Stimulated activated effector memory CD8-positive, alpha-beta T cell treated with anti-CD3 and anti-CD28 coated beads, Interleukin-12 subunit alpha, Interleukin-12 subunit beta, amount 100 ng/mL, for 72 hours (primary cell): ENCODE measurements at regions not wholly inside any gene's neighbourhood (a gene's known extent, or its start where the extent isn't known, plus 50 kb on each side); places are given as distances from the start of the nearest gene placed in this dataset.

Experiments
- ATAC-seq: fragments of 150-1000 bp; cut with Tn5 transposase; 2 replicates; pipeline ENCODE4 v1.10.0; 2021
- DNase-seq, 2 donors: peaks; one replicate each; pipeline ENCODE4 v3.0.0; 2021 to 2022; ENCODE audit warnings: low spot score in 2 of 2
- H3K27ac Mint-ChIP-seq: one replicate; pipeline ENCODE4 v1.8.0; 2022; ENCODE audit warnings: mild to moderate bottlenecking, mixed read lengths
- H3K36me3 Mint-ChIP-seq: one replicate; pipeline ENCODE4 v1.8.0; 2022; ENCODE audit warnings: mild to moderate bottlenecking, mixed read lengths
- H3K4me1 Mint-ChIP-seq: one replicate; pipeline ENCODE4 v1.8.0; 2022; ENCODE audit warnings: mixed read lengths
- H3K4me3 Mint-ChIP-seq: one replicate; pipeline ENCODE4 v1.8.0; 2022; ENCODE audit warnings: mild to moderate bottlenecking, mixed read lengths
- H3K9me3 Mint-ChIP-seq: one replicate; pipeline ENCODE4 v1.8.0; 2022; ENCODE audit warnings: mixed read lengths

- Mint-ChIP-seq H3K9me3 (peaks cover 17% of the 10 kb centered on the region), H3K36me3 (no peaks in the 10 kb centered on the region), H3K4me1 (no peaks in the 10 kb centered on the region), H3K4me3 (no peak overlapping the region), H3K27ac (no peak overlapping the region)
- ATAC-seq (no peak), DNase-seq (no peak)
These were observed 432.7 kb upstream of the VSTM2A start for GRCh38 chr7:54109501-54109900.

DNA sequence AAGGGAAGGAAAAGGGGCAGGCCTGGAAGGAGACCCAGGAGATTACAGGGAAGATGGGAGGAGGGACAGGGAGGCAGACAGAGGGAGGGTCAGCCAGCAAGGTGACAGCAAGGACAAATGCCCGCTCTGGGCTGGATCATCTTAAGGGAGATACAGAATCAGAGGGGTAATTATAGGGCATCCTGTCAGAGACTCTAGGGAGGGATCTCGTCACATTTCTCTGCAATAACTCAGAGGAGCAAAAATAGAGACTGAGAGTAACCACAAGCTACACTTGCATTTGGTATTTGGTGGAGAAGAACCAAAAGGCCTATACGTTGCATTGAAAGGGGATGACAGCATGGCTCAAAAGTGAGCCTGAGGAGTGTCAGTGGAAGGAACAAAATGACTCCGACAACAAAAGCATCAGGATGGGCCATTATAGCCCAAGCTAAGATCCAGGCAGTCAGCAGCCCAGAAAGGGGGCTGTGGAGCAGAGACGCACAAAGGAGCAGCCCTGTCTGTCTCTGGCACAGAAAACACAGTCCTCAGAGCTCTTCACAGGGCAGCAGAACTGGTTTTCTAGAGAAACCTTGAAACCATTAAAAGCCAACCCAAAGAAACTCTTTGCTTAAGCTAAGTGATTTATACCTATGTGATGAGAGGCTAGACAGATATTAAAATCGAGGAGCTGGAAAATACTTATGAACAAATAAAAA, 430.2 kb upstream of the VSTM2A start:
- DNase-seq (no peak), ATAC-seq (no peak)
- H3K4me3 Mint-ChIP-seq = no peak overlapping the region
- no peak overlapping the region for H3K27ac Mint-ChIP-seq
- H3K36me3 Mint-ChIP-seq = no peaks in the 10 kb centered on the region
- H3K9me3 Mint-ChIP-seq = peaks cover 17% of the 10 kb centered on the region
- no peaks in the 10 kb centered on the region for H3K4me1 Mint-ChIP-seq

GRCh38 chr7:54112567-54112966, 429.6 kb upstream of the VSTM2A start:
- Mint-ChIP-seq H3K36me3 (no peaks in the 10 kb centered on the region), H3K4me3 (no peak overlapping the region), H3K9me3 (peaks cover 21% of the 10 kb centered on the region), H3K27ac (no peak overlapping the region), H3K4me1 (no peaks in the 10 kb centered on the region)
- ATAC-seq (no peak), DNase-seq (no peak)

DNA sequence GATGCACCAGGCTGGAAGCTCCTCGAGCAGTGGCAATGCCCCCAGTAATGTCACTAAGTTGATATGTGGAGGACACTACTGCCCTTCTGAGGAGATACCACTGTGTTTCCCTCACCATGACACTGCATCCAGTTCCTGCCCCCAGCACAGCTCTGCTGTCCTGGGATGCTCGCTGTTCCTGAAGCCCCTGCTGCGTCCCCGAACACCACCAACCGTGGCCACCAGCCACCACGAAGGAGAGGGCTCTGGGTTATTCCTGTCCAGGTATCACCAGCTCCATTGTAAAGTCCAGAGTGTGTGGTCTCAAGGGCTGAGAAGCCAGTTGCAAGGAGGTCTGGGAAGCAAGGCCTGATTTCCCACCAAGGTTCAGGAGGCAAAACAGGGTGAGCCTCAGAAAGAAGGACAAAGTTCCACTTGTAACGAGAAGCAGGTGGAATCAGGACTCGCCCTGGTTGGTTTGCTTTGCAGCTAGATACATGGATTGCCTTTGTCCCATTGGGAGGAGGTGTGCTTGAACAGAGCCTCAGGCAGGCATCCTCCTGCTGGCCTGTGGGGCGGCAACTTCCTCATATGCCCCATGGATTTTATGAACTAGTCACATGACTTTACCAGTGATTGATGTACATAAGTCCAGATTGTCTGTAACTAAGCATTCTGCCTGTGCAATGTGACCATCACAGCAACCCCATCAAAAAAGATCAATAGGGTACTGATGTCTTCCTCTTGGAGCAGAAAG, 427.0 kb upstream of the VSTM2A start:
- ATAC-seq (no peak), DNase-seq (no peak)
- Mint-ChIP-seq H3K9me3 (peaks cover 23% of the 10 kb centered on the region), H3K4me3 (no peak overlapping the region), H3K4me1 (no peaks in the 10 kb centered on the region), H3K36me3 (no peaks in the 10 kb centered on the region), H3K27ac (no peak overlapping the region)

DNA sequence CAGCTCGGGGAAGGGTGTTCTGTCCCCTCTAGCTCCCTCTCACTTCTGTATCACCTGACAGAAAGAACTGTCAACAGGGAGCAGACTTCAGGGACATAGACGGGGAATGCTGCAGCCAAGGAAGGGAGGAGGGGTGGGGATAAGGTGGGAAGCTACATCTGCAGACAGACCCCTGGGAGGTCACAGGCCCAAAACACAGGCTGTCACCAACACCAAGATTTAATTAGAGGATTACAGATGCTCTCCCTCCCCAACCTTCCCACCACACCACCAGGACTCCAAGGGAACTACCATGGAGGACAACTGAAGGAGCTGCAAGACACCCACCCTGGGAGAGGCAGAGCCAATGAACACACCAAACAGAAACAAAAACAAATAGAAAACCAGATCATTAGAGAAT, 425.2 kb upstream of the VSTM2A start:
- ATAC-seq = no peak
- Mint-ChIP-seq H3K4me3 (no peak overlapping the region), H3K9me3 (peaks cover 13% of the 10 kb centered on the region), H3K27ac (no peak overlapping the region), H3K36me3 (no peaks in the 10 kb centered on the region), H3K4me1 (no peaks in the 10 kb centered on the region)
- DNase-seq = no peak

- Mint-ChIP-seq H3K9me3 (peaks cover 24% of the 10 kb centered on the region), H3K4me3 (no peak overlapping the region), H3K27ac (no peak overlapping the region), H3K4me1 (no peaks in the 10 kb centered on the region), H3K36me3 (no peaks in the 10 kb centered on the region)
- DNase-seq (no peak), ATAC-seq (no peak)
These were observed 413.1 kb upstream of the VSTM2A start for GRCh38 chr7:54129035-54129434.

- H3K4me1 Mint-ChIP-seq = no peaks in the 10 kb centered on the region
- no peak overlapping the region for H3K4me3 Mint-ChIP-seq
- DNase-seq (no peak), ATAC-seq (no peak)
- H3K27ac Mint-ChIP-seq = no peak overlapping the region
- H3K36me3 Mint-ChIP-seq = no peaks in the 10 kb centered on the region
- H3K9me3 Mint-ChIP-seq = peaks cover 18% of the 10 kb centered on the region
These were observed 400.6 kb upstream of the VSTM2A start for GRCh38 chr7:54141576-54141975.

DNA sequence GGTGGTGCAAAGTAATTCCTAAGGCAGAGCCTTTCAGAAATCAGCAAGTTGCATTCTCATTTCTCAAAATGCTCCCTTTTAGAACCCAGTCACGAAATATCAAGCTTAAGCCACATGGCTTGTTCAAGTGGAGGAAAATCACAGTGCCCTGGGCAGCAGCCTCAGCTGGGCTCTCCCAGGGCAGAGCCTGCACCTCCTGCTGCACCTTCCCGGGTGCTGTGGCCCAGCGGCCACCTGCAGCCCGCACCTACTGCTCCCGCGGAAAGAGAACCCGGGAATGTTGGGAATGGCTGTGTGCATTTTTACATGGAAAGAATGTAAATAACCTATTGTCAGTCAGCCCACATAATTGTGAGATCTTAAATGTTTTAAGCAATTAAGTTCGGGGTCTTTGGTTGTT, 396.5 kb upstream of the VSTM2A start:
- Mint-ChIP-seq H3K36me3 (no peaks in the 10 kb centered on the region), H3K4me1 (no peaks in the 10 kb centered on the region), H3K27ac (no peak overlapping the region), H3K4me3 (no peak overlapping the region), H3K9me3 (peaks cover 17% of the 10 kb centered on the region)
- ATAC-seq = no peak
- no peak for DNase-seq

DNA sequence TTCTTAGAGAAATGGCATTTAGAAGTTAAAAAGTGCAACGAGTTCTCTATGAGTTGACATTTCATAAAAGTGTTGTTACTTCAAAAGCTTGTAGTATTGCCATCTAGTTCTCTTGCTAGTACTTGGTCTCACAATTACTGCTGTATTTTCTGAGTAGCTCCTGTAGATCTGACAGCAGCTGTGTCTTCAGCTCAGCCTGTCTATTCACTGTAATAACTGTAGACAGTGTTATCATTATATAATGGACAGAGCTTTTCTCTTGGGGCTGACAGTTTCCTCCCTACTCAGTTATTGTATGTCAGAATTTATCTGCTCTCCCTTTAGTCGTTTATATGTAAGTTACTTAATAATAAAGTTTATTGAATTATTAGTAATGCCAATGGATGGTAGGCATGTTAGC, 388.7 kb upstream of the VSTM2A start:
- ATAC-seq = no peak
- no peak for DNase-seq
- no peaks in the 10 kb centered on the region for H3K36me3 Mint-ChIP-seq
- no peak overlapping the region for H3K4me3 Mint-ChIP-seq
- H3K4me1 Mint-ChIP-seq = no peaks in the 10 kb centered on the region
- H3K27ac Mint-ChIP-seq = no peak overlapping the region
- peaks cover 18% of the 10 kb centered on the region for H3K9me3 Mint-ChIP-seq

DNA sequence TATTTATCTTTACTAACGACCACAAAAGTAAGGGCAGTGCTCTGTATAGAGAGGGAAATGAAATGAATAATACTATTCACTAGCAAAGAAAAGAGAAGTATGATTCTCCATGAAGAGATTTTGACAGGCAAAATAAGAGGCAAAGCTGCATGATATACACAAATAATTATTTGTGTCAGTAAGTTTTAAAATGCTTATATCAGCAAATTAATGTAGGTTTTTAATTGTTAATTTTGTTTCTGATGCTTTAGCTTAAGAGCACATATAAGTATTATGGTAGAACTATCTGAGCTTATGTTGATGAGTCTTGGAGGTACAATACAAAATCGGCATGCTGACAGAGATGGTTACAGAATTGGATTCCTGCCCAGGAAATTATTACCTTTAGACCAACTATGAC, 383.1 kb upstream of the VSTM2A start:
- Mint-ChIP-seq H3K4me1 (no peaks in the 10 kb centered on the region), H3K4me3 (no peak overlapping the region), H3K27ac (no peak overlapping the region), H3K36me3 (no peaks in the 10 kb centered on the region), H3K9me3 (peaks cover 22% of the 10 kb centered on the region)
- ATAC-seq (no peak), DNase-seq (no peak)

DNA sequence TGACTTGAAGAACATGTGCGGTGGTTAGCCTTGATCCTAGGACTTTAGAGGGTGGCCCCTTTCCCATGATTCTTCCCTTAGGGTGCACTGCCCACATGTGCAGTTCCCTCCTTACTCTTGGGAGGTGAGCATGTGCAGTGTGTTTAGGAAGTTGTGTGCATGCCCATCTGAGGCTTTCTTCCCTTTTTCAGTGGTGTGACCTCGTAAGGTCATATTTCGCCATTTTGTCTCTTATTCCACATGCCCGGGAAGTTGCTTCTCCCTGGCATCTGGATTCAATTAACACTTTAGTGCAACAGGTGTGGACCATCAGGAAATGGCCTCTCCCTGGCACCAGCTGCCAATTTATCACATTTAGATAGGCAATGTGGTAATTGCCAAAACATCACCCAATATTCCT, 380.6 kb upstream of the VSTM2A start:
- Mint-ChIP-seq H3K4me3 (no peak overlapping the region), H3K9me3 (peaks cover 22% of the 10 kb centered on the region), H3K4me1 (no peaks in the 10 kb centered on the region), H3K36me3 (no peaks in the 10 kb centered on the region), H3K27ac (no peak overlapping the region)
- no peak for DNase-seq
- no peak for ATAC-seq

GRCh38 chr7:54166419-54166818, 375.8 kb upstream of the VSTM2A start:
- Mint-ChIP-seq H3K36me3 (no peaks in the 10 kb centered on the region), H3K4me1 (no peaks in the 10 kb centered on the region), H3K4me3 (no peak overlapping the region), H3K27ac (no peak overlapping the region), H3K9me3 (peaks cover 12% of the 10 kb centered on the region)
- no peak for DNase-seq
- no peak for ATAC-seq

- H3K27ac Mint-ChIP-seq = no peak overlapping the region
- no peaks in the 10 kb centered on the region for H3K36me3 Mint-ChIP-seq
- no peaks in the 10 kb centered on the region for H3K4me1 Mint-ChIP-seq
- ATAC-seq (no peak), DNase-seq (no peak)
- H3K4me3 Mint-ChIP-seq = no peak overlapping the region
- H3K9me3 Mint-ChIP-seq = peaks cover 30% of the 10 kb centered on the region
These were observed 362.7 kb upstream of the VSTM2A start for GRCh38 chr7:54179321-54180029.

DNA sequence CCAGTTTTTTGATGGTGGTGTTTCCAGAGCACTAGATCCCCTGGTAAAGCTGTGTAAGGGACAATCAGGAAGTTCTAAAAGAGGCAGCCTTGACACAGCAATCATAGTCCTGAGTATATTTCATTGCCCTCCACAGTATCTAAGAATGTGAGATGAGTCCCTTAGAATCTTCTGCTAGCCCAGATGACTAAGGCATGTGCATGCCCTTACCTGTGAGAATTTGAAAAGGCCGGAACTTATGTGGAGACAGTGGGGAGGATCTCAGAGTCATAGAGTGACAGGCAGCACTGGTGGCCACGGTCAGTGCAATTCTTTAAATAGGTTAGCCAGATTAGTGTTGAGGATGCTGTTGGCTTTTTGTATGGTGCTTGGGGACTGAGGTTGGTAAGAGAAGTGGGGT, 361.4 kb upstream of the VSTM2A start:
- Mint-ChIP-seq H3K4me1 (no peaks in the 10 kb centered on the region), H3K4me3 (no peak overlapping the region), H3K9me3 (peaks cover 30% of the 10 kb centered on the region), H3K27ac (no peak overlapping the region), H3K36me3 (no peaks in the 10 kb centered on the region)
- ATAC-seq (no peak), DNase-seq (no peak)

DNA sequence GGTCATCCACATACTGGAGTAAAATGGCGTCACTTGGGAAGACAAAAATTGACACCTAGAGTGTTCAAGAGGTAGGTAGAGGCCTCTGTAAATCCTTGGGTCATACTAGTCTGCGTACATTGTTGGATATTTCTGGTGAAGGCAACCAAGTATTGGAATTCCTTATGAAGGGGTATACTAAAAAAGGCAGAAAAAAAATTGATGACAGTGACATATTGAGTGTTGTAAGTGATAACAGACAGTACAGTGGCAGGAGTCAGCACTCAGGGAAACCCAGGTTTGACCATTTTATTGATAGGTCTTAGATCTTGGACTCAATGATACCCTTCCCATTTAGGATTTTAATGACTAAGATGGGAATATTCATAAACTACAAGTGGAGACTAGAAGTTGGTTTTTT, 359.1 kb upstream of the VSTM2A start:
- peaks cover 27% of the 10 kb centered on the region for H3K9me3 Mint-ChIP-seq
- no peak overlapping the region for H3K4me3 Mint-ChIP-seq
- DNase-seq (no peak), ATAC-seq (no peak)
- no peaks in the 10 kb centered on the region for H3K36me3 Mint-ChIP-seq
- H3K27ac Mint-ChIP-seq = no peak overlapping the region
- no peaks in the 10 kb centered on the region for H3K4me1 Mint-ChIP-seq

- no peak for DNase-seq
- peaks cover 19% of the 10 kb centered on the region for H3K9me3 Mint-ChIP-seq
- no peaks in the 10 kb centered on the region for H3K4me1 Mint-ChIP-seq
These were observed 355.8 kb upstream of the VSTM2A start for GRCh38 chr7:54186336-54186735.

More at GRCh38 chr7:54186336-54186735, 355.8 kb upstream of the VSTM2A start:
- no peak overlapping the region for H3K27ac Mint-ChIP-seq
- H3K36me3 Mint-ChIP-seq = no peaks in the 10 kb centered on the region
- H3K4me3 Mint-ChIP-seq = no peak overlapping the region
- no peak for ATAC-seq
